ENCODE measurements at regions not wholly inside any gene's neighbourhood (a gene's known extent, or its start where the extent isn't known, plus 50 kb on each side); places are given as distances from the start of the nearest gene placed in this dataset.

DNA sequence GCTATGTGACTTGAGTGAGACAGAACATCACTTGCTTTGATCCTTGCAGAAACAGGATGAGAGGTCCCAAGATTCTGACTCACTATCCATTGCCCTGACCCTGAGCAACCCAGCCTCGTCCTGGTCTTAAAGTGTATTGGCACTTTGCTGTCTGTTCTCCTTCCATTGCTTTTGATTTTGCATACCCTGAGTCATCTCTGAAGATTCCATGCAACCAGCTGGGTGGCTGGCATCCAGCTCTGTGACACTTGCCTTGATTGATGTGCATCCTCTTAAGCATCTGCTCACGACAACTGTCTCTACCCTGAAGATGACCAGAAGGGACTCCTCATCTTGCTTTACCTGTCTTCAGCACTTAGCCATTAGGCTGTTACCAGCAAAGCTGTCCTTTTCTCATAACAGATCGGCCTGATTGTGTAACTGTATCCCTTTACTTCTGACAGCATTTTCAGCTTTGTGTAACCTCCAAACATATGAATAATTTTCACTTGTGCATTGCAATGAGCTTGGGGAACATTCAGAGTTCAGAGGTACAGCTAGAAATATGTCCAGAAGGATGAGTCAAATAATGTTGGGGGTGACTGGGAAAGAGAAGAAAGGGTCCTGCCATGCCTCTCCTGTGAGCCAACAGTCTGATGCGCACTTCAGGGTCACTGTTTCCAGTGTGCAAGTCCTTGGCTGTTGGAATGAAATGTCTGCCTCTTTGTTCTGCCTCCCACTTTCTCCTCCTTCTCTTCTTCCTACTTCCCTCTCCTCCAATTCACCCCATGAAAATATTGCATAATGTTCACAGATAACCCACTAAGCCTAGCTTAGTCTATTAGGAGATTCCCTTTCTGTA lies 249.7 kb upstream of the OSR1 start:
- intact Hi-C loops (cut with DNase I) = no loop called here
- no peak for ATAC-seq
- DNase-seq (ENCODE audit: missing footprints) = no peak

DNA sequence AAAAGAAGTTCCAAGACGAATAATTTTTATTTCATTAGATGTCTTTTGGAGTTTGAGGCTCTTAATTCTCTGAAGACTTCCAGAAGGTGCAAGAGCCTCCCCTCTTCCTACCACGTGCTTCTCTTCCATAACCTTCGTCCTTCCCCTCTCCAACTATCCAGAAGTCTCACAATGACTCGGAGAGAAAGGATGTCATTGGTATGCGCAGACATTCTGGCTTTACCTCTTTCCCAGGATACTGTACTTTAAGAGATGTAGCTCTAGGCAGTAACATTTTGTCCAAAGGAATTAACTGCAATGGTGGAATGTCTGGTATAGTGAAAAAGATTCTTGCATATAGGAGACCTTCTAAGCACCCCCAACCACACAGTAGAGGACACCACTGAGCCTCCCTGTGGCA lies 249.0 kb upstream of the OSR1 start:
- DNase-seq (ENCODE audit: missing footprints) (no peak), ATAC-seq (no peak)
- intact Hi-C loops (cut with DNase I) = no loop called here

DNA sequence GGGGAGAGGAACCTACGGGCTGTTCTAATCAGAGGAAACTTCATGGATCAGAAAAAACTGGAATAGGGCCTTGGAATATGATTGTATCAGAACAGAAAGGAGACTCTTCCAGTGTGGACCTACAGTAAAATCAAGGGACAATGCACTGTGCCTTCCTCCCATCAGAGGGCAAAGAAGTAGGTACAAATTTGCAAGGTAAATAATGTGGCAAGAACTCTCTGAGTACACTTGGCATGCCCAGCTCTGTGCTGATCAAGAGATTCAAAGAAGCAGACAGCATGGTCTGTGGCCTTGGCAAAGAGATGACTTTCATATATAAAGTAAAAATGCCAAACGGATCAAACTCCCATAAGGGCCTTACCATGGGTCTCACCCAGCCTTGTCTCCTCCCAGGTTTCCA lies 242.6 kb upstream of the OSR1 start:
- intact Hi-C loops (cut with DNase I) = no loop called here
- no peak for DNase-seq (ENCODE audit: missing footprints)
- no peak for ATAC-seq

GRCh38 chr2:19600506-19600905 lies 242.1 kb upstream of the OSR1 start:
- ATAC-seq (no peak), DNase-seq (ENCODE audit: missing footprints) (peak; percentile 41)

DNA sequence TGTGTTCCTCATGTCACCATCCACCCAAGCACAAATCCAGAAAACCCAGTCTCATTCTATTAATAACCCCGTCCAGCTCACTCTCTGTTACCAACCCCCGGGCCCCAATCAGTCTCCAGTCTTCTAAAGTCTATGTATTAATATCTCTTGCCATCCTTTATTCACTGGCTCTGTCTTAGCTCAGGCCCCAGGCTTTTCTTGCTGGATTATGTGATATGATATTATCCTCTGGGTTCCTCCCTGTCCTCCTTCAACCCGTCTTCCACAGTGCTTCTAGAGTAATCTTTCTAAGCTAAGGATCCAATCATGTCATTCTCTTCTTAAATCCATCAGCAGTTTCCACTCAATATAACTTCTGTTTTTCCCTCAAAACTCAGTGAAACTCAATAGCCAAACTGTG lies 240.5 kb upstream of the OSR1 start:
- intact Hi-C loops (cut with DNase I) = no loop called here
- DNase-seq (ENCODE audit: missing footprints) (no peak), ATAC-seq (no peak)

More at GRCh38 chr2:19600506-19600905, 242.1 kb upstream of the OSR1 start:
- intact Hi-C loops (cut with DNase I) = no loop called here

DNA sequence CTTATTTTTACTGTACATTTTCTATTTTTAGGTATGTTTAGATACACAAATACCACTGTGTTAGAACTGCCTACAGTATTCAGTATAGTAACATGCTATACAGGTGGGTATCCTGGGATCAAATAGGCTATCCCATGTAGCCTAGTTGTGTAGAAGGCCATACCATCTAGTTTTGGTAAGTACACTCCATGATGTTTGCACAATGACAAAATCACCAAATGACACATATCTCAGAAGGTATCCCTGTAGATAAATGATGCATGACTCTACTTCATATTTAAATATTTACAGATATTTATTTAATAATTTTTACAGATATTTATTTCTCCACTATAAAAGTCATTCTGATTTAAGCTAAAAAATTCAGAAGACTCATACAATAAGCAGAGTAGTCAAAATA lies 233.8 kb upstream of the OSR1 start:
- ATAC-seq = no peak
- DNase-seq (ENCODE audit: missing footprints) = no peak
- intact Hi-C loops (cut with DNase I) = no loop called here

DNA sequence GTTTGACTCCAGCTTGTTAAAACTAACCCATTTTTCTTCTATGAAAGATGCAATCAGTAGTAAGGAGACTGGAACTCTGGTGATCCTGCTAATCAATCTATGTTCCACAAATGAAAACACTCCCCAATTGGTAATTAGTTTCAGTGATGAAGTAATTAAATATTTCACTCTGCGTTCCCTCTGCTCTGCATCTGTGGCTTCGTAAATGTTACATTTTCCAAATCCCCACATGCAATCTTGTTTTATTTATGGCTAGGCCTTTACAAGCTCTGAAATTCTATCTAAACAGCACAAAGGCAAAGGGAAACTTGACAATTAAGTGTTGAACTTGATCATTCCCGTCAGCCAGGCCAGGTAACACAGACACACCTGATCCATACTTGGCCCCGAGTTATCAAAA lies 231.4 kb upstream of the OSR1 start:
- intact Hi-C loops (cut with DNase I) = no loop called here
- ATAC-seq (no peak), DNase-seq (ENCODE audit: missing footprints) (no peak)

GRCh38 chr2:19580830-19581229 lies 222.4 kb upstream of the OSR1 start:
- DNase-seq (ENCODE audit: missing footprints) = peak; percentile 49

GRCh38 chr2:19580264-19580663 lies 221.8 kb upstream of the OSR1 start:
- intact Hi-C loops (cut with DNase I) = no loop called here
- DNase-seq (ENCODE audit: missing footprints) (no peak), ATAC-seq (peak; percentile 42)

More at GRCh38 chr2:19580830-19581229, 222.4 kb upstream of the OSR1 start:
- intact Hi-C loops (cut with DNase I) = no loop called here
- peak; percentile 39 for ATAC-seq

- intact Hi-C loops (cut with DNase I) = no loop called here
- ATAC-seq (no peak), DNase-seq (ENCODE audit: missing footprints) (no peak)
Measured at GRCh38 chr2:19579461-19579860, 221.0 kb upstream of the OSR1 start.

- DNase-seq (ENCODE audit: missing footprints) = no peak
- ATAC-seq = no peak
- intact Hi-C loops (cut with DNase I) = no loop called here
Measured at GRCh38 chr2:19577723-19578122, 219.3 kb upstream of the OSR1 start.

DNA sequence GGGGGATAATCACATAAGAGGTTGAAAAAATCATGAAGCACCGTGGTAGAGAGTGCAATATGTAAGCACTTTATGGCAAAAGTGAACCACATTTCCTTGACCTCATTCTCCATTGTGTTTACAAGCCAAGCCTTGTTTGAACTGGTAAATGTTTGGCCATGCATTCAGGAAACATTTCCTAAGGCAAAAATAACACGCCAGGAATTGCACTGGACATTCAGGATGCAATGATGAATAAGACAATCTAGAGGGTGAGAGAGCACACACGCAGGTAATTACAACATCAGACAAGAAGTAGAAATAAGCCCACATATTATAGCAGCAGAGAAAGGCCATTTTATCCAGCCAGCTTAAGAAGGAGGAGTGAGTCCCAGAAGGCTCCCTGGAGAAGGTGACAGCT lies 218.0 kb upstream of the OSR1 start:
- DNase-seq (ENCODE audit: missing footprints) = no peak
- intact Hi-C loops (cut with DNase I) = no loop called here
- no peak for ATAC-seq

GRCh38 chr2:19575641-19576040 lies 217.2 kb upstream of the OSR1 start:
- DNase-seq (ENCODE audit: missing footprints) = no peak
- no peak for ATAC-seq
- intact Hi-C loops (cut with DNase I) = no loop called here

- intact Hi-C loops (cut with DNase I) = no loop called here
- no peak for DNase-seq (ENCODE audit: missing footprints)
- peak; percentile 62 for ATAC-seq
Measured at GRCh38 chr2:19574778-19575260, 216.4 kb upstream of the OSR1 start.

- intact Hi-C loops (cut with DNase I) = no loop called here
- DNase-seq (ENCODE audit: missing footprints) = no peak
- no peak for ATAC-seq
Measured at GRCh38 chr2:19573784-19574183, 215.4 kb upstream of the OSR1 start.

GRCh38 chr2:19571773-19572172 lies 213.3 kb upstream of the OSR1 start:
- DNase-seq (ENCODE audit: missing footprints) = no peak
- intact Hi-C loops (cut with DNase I) = no loop called here
- ATAC-seq = no peak

DNA sequence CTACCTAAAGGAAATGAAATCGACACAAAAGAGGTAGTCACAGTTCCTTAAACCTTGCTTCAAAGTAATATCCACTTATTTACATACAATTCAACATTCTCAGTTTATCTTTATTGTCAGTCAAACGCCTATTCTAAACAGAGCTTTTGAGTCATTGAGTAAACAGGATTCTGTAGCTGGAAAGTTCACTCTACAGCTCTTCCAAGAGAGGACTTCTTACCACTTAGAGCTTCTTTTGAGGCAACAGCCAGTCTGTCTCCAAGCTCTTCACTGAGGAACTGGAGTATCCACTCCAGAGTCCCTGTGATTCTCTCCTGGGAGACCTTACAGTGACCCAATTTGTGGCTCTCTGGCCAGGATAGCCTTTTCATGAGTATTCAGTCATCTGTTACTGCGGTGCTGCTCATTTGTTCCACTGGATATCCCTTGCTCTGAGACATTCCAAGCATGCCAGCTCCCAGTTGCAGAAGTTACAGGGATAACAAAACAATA lies 210.9 kb upstream of the OSR1 start:
- DNase-seq (ENCODE audit: missing footprints) = no peak
- ATAC-seq = no peak
- intact Hi-C loops (cut with DNase I) = no loop called here

DNA sequence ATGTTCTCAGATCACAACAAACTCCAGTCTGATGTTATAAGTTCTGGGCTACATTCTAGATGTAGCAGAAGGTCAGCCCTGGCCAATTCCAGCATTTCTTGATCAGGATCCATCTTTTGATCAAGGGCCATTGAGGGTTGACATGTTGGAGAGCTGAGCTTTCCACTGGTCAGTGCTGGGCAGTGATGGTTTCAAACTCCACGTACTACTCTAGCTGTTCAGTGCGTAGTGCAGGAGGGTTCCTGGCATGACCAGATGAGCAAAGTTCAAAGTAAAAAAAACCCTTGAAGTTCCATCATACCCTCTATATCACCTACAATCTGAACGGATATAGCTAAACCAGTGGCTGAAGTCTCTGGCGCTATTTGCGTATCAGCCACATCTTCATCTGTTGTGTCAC lies 210.4 kb upstream of the OSR1 start:
- ATAC-seq (no peak), DNase-seq (ENCODE audit: missing footprints) (no peak)
- intact Hi-C loops (cut with DNase I) = no loop called here

DNA sequence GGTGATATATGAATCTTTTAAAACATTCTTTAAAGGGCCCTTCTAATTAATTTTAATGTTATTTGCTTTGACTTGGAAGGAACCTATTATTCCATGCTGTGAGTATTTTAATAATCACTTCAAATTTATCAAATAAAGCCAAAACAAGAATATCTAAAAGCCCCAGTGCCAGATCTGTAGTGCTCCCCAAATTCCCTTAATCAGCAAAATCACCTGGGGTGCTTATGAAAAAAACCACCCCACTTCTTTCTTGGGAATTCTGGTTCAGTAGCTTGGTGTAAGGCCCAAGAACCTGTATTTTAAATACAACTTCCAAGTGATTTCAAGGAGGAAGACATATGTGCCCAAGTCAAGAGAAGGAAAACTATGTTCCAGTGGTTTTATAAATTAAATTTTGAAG lies 202.4 kb upstream of the OSR1 start:
- no peak for ATAC-seq
- intact Hi-C loops (cut with DNase I) = no loop called here
- DNase-seq (ENCODE audit: missing footprints) = no peak

GRCh38 chr2:19559596-19560240 lies 201.3 kb upstream of the OSR1 start:
- DNase-seq (ENCODE audit: missing footprints) = no peak
- intact Hi-C loops (cut with DNase I) = no loop called here
- ATAC-seq = no peak

Data from Right ventricle myocardium inferior (tissue), 1 donor.